GM18867 (cell line): ENCODE measurements at regions not wholly inside any gene's neighbourhood (a gene's known extent, or its start where the extent isn't known, plus 50 kb on each side); places are given as distances from the start of the nearest gene placed in this dataset.
"Not testable (repeated sequence)": the region's sequence is repeated elsewhere in the genome, so short reads cannot be mapped to it uniquely, and the experiment has no call there.

Experiments
- ATAC-seq: cut with Tn5 transposase; IDR thresholded peaks from one replicate; pipeline ENCODE4 v1.9.1; 2021; ENCODE audit warnings: mild to moderate bottlenecking, moderate library complexity; ENCODE audit not compliant: unreplicated experiment

DNA sequence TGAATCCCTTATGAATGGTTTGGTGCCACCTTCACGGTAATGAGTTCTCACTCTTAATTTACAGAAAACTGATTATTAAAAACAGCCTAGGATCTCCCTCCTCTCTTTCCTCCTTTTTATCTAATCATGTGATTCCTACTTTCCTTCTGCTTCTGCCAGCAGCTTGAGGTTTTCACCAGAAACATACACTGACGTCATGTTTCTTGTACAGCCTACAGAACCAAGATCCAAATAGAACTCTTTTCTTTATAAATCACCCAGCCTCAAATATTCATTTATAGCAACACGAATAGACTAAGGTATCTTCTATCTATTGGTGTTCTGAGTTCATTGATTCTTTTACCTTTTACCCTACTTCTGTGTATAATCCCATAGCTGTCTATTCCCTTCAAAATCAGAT is 388.9 kb upstream of the CDH10 start:
- ATAC-seq = no peak

DNA sequence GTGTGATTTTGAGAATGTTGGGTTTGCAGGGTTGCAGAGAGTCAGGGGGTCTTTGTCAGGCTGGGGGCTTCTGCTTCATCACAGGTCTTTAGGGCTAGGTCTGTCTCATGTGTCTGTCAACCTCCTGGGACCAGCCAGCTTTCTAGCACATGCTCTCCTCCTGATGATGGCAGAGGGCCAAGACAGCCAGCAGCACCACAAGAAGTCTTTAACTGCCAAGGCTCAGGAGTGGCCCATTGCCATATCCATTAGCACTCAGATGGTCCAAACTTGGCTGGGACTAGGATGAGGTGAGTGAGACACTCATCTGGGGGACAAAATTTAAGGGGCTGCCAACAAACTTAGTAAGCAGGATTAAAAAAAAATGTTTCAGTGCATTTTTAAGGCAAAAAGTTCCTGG is 384.2 kb upstream of the CDH10 start:
- ATAC-seq = no peak

DNA sequence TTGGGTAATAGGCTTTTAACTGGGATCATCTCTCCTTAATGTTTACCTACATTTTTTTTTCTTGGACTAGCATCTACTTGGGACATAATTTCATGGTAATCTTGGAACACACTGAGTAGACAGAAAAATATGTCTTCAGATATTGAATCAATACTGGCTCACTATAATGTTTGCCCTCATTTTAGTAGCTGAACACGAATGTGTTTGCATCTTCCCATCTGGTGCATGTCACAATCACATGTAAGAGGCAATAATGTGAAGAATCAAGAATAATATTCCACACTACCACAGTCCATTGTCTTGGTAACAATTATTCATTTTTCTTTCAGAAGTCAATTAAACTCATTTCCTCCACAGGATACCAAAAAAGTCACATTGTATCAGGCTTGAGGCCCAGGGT is 382.7 kb upstream of the CDH10 start:
- ATAC-seq = no peak

DNA sequence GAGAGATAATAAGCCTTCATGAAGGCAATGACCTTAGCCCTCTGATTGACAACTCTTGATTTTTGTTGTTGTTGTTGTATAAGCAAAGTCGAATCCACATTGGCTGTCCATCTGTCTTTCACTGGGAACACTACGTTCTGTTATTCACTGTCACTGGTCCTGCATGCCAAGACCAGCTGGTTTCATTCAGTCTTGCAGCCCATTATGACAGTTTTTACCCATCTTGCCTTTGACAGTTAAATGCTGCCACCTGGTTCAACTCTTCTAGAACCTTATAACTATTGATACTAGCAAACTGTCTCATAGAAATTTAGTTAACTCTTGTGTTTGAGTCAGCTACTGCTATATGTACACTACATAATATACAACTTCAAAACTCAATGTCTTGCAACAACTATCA is 382.3 kb upstream of the CDH10 start:
- no peak for ATAC-seq

DNA sequence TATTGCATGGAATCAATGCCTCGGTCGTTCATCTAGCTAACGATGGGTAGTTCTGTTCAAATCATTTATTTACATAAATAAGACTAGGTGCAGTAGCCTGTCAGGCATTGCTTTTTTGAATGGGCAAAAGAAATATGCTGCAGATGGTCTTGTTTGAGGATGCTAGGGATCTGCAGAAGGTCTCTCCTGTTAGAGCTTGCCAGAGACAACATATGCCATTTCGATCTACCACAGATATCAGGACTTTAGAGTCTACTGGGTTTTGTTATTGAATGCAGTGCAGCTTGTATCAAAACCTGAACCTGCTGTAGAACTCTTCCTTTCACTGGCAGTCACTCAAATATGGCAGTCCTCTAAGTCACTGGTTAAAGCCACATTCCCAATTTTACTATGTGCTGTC is 381.1 kb upstream of the CDH10 start:
- no peak for ATAC-seq

DNA sequence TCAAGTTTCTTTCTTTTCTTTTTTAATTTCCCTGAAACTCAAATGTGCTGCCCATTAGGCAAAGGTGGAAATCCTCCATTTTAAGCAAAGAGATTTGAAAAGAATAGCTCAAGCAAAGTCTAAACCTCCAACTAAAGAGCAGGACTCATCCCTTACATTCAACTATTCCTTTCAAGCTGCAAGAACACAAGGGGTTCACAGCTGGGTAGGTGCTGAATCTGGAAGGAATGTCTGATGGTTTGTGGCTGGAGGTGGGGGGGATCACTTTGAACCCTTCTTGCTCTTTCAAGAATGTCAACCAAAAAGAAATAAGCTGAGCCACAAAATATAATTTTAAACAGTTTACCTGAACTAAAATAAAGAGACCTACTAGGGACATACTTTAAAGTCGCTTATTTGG is 375.7 kb upstream of the CDH10 start:
- ATAC-seq = no peak

DNA sequence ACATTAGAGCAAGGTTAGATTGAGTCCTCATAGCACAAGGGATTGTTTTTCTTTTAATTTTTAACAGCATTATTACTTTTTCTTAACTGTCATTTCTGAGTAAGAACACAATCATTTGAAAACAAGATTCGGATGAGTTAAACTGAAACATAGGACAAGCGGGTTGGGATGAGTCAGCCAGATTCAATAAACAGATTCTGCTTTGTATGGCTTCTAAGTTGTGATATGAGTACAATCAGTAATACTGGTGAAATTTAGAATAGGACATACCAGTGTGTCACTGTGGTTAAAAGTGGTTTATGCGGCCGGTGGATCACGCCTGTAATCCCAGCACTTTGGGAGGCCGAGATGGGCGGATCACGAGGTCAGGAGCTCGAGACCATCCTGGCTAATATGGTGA is 364.3 kb upstream of the CDH10 start:
- no peak for ATAC-seq

DNA sequence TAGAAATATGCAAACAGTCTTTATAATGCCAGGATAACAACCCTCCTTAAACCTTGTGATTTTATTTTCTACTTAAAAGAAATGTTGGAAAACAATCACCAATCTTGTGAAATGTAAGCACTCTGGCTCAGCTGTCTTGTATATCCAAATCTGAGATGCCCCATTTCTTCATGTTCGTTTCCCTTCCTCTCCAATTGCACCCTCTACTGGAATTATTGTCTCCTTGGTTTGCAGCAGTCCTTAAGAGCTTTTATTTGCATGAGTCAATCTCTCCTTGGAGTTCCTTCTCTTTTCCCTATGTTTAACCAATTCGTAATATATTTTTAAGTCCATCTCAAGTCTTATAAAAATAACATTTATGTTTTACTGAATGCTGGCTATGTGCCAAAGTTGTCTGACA is 362.0 kb upstream of the CDH10 start:
- no peak for ATAC-seq

DNA sequence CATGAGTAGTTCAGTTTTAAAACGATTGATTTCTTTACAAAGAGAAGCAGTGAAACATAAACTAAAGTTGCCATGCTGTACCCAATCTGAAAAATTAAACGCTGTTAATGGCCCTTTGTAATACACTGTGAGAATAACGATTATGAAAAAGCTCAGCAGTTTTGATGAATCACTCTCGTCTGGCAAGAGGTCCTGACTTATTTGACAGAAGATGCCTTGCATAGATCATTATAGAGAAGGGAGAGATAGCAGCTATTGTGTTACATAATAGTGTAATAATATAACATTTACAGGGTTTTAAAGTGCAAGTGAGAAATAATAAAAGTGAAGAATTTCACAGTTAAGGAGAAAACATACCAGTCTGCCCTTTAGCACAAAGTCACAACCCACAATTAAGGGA is 361.5 kb upstream of the CDH10 start:
- ATAC-seq = no peak

DNA sequence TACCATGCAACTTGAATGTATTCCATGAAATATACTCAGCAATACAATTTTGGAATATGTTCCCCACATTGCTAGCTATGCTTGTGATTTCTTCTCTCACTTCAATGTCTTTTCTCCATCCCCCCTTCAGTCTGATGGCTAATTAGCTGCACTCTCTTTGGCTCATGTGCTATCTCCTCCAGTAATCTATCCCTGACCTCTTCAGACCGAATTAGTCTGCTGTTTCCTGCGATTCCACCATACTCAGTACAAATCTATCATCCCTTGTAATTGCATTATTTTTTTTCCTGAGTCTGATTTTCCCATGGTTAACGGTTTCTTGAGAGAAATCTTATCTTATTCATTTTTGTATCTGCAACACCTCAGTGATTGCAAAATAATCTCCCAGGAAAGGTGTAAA is 360.7 kb upstream of the CDH10 start:
- ATAC-seq = no peak

DNA sequence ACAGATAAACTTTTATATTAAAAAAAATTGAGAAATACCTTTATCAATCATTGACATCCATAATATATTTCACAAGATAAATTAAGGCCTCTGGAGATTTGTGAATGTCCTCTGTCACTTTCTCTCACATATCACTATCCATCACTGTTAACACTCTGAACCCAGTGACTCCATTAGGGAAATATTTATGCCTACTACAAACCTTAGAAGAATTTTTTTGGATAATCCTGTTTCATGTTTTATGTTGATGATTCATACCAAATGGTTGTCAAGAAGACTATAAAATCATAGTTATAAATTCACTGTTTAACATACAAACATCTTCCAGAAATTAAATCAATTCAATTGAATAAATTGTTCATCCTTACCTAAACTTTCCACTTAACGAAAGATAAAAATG is 357.6 kb upstream of the CDH10 start:
- no peak for ATAC-seq

DNA sequence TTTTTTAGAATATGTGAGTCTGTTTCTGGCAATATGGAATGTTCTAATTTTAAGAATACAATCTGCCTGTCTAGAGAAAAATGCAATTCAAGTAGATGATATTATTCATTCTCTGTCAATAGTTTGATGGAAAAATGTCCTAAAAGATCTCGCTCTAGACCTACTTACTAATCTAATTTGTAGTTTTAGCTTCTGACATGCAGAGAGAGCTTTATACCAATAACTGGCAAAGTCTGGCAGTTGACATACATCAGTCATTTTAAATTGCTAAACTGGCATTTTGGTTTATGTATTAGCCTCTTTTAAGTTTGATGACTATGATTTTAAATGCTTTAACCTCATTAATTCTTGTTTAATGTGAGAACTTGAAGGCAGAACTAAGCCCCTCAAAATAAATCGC is 355.0 kb upstream of the CDH10 start:
- no peak for ATAC-seq

DNA sequence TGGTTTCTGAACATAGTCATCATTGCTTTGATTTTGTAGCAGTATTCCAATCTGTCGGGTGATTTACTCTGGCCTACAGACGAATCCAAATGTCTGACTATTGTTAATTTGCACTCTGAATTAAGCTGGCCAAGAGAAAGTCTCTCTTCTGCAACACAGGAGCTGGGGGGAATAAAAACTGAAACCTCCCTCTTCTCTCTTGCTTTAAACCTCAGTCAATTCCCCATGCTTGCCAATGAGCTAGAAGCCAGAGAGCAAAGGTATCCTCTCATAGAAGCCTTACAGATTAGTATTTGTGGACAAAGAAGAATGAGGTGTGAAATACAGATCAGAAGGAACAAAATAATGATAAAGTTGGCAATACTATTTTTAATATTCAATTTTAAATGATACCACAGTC is 353.9 kb upstream of the CDH10 start:
- no peak for ATAC-seq

DNA sequence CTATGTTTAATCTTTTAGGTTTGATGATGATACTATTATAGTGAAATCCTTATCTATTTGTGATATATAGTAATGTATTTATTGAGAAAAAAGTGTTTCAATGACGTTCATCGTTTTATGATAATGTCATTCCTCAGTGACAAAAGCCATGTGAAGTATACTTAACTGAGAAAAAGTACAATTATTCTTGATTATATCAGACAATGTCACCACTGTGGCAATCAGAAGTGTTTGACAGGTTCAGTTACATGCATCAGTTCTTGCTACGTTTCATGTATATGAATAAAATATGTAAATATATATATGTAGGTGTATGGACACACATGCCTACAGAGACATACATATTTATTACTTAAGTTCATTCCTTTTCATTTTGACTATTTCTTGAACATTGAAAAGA is 341.5 kb upstream of the CDH10 start:
- no peak for ATAC-seq

DNA sequence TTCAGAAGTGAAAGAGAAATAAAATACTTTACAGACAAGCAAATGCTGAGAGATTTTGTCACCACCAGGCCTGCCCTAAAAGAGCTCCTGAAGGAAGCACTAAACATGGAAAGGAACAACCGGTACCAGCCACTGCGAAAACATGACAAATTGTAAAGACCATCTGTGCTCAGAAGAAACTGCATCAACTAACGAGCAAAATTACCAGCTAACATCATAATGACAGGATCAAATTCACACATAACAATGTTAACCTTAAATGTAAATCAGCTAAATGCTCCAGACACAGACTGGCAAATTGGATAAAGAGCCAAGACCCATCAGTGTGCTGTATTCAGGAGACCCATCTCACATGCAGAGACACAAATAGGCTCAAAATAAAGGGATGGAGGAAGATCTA is 333.8 kb upstream of the CDH10 start:
- not testable (repeated sequence) for ATAC-seq

DNA sequence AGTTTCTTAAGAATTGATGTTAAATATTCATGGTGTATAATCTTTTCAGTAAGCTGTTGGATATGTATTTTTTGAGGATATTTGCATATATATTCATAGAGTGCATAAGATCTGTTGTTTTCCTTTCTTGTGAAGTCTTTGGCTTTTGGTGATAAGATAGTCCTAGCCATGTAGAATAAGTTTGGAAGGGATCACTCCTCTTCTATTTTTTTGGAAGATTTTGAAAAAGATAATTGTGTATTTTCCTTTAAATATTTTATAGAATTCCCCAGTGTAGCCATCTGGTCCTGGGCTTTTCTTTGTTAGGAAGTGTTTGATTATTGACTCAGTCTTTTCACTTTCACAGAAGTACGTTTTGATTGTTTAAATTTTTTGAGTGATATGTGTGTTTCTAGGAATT is 318.8 kb upstream of the CDH10 start:
- no peak for ATAC-seq

DNA sequence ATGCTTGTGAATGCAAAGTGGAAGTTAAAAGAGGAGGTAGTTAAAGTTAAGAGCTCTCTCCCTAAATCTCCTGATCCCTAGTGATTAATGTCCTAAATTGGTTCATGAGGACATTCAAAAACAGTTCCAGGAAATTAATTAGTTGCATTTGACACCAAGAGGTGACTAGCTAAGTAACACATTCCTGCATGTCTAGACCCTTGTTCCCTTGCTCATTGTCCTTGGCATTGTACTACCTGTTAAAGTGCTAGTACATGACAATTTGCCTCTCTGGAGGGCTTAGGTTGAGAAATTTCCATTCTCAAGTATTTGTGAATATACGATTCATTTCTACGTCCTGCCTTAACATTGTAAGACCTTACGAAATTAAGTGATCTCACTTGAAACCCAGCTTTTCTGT is 278.6 kb upstream of the CDH10 start:
- ATAC-seq = no peak

DNA sequence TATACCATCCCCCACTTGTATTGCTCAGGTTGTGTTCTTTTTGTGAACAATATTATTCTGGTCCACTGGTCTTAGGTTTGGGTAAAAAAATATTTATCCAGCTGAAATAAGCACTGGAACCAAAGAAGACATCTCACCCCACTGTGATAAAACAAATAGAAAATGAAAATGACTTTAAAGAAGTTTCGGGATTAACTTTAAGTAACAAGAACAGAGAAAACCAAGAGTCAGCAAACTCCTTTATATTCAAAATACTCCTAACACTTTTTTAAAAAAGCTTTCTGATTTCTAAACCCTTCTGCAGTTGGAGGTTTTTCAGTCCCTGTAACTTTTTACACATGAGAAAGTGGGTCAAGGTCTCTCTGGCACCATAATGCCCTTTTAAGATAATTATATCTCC is 273.9 kb upstream of the CDH10 start:
- no peak for ATAC-seq

DNA sequence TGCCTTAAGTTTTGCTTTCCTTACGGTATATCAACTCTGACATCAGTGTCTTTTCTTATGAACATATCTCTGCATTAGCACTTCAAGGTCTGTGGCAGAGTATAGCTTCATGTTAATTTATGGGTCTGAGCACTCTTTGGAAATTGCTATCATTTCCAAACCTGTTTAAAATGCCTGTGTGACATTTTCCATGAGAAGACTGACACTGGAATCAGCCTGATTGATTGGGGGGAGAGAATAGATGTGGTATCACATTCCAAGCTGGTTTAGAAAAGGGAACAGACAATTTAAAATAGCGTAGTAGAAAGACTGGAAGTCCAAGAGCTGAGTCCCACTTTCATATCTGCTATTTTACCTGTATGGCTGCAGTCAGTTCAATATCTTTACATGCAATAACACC is 272.1 kb upstream of the CDH10 start:
- no peak for ATAC-seq

DNA sequence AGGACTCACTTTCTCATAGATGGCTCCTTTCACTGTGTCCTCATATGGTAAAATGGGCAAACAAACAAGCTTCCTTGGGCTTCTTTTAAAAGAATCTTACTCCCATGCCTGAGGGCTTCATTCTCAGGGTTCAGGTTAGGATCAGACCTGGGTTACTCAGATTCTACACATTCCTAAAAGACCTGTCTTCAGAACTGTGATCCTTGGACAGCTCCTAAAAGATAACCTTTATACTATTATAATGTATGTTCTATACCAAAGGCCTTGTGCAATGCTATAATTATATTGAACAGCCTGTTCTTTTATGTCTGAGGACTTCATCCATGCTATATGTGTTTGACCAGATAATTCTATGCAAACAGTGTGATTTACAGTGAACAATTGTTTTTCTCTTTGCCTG is 264.4 kb upstream of the CDH10 start:
- ATAC-seq = no peak

DNA sequence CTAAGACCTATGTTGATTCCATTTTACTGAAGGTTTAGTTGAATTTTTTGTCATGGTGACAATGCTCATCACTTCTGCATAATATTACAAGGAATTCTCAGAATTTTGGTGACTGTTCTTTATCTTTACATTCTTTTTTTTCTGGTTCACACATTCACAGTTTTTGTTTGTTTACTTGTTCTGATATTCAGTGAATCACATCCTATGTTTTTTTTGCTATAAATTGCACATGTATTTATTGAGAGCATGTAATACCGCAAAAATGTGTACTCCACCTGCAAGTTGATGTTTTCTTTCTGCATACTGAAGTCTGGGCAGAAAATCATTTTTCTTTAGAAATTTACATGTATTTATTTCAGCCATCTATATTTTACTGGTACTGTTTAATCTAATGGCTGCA is 261.9 kb upstream of the CDH10 start:
- no peak for ATAC-seq

DNA sequence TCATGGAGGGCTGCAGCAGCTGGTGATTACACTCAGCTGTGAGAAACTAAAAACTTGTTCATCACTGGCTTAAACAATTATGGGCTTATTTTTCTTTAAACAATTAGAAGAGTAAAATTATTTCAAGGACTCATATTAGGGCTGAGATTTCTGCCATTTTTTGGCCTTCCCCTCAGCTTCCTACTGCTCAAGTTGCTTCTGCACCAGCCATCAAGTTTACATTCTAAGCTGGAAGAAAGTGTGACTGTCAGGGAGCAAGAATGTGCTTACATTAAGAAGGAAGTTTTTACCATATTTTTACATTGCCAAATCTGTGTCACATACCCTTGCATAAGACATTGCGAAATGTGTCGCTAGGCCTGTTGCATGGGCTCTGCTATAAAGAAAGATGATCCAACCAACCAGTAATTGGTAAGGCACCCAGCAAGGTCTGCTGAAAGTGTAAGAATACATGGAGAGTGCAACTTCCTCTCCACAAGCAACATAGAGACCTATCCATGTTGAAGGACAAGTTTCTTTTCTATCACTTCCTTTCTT is 260.3 kb upstream of the CDH10 start:
- ATAC-seq = no peak

DNA sequence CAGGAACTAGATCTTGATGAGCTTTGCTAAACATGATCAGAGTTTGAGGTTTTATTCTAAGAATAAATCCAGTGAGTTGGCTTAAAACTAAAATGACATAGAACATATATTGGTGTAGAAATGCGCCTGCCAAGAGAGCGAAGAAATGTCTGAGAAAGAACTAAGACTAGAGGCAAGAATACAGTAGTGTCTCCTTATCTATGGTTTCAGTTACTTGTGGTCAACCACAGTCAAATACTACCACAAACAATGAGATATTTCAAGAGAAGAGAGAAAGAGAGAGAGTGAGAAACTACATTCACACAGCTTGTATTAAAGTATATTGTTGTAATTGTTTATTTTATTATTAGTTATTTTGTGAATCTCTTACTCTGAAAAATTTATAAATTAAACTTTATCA is 254.4 kb upstream of the CDH10 start:
- no peak for ATAC-seq

DNA sequence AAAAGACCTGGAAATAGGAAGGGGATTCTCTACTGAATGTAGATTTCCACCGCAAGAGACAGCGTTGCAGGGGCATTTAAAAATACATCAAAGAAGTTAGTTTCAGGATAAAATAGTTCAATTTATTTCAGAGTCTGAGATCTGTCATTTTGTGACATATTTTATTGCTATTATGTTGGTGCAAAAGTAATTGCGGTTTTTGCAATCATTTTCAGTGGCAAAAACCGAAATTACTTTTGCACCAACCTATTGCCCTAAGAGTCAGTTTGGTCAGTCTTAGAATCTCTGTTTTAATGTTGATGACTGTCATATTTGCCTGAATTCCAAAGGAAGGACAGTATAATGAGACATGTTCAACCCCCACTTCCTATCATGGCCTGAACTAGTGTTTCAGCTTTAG is 219.5 kb upstream of the CDH10 start:
- ATAC-seq = no peak
